PC-9 (cell line): ENCODE measurements at regions not wholly inside any gene's neighbourhood (a gene's known extent, or its start where the extent isn't known, plus 50 kb on each side); places are given as distances from the start of the nearest gene placed in this dataset.

Source experiments
- EZH2 ChIP-seq: fragments of 200-600 bp; sonication (generic); IDR thresholded peaks from 2 replicates; pipeline ENCODE4 v1.8.0; 2017; ENCODE audit warnings: antibody characterized with exemption, low read depth
- TF ChIP-seq, protein P1 (sequence below): fragments of 200-600 bp; sonication (generic); conservative IDR thresholded peaks from 2 replicates; pipeline ENCODE4 v1.6.1; 2017; ENCODE audit warnings: mixed run types, antibody characterized with exemption, mild to moderate bottlenecking, moderate library complexity

DNA sequence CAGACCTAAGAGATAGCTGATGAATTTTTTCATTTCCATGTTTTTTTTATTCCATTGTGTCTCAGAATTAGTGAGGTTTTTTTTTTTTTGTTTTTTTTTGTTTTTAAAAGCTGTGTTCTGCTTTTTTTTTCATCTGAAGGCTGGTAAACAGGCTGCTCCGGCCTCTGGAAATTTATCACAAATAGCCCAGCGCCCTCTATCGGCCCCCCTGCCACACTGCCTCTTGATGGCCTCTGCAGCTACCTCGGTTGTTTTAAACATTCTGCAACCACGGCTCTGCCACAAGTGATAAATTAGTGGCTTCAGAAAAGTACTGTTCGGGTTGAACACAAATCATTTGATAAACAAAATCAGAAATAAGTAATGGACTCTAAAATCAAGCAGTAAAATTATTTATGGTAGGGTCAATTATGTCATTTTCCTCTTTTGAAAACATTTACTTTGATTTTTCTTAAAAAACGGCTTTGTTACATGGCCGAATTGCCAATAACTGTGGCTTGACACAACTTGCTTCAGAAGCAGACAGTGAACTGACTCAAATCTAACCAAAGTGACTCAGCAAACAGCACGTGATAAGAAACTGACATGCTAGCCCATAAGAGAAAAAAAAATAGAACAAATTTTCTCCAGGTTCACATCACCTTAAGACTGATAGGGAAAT, 87.8 kb downstream of the RSL24D1 start:
- TF ChIP-seq, protein P1, sequence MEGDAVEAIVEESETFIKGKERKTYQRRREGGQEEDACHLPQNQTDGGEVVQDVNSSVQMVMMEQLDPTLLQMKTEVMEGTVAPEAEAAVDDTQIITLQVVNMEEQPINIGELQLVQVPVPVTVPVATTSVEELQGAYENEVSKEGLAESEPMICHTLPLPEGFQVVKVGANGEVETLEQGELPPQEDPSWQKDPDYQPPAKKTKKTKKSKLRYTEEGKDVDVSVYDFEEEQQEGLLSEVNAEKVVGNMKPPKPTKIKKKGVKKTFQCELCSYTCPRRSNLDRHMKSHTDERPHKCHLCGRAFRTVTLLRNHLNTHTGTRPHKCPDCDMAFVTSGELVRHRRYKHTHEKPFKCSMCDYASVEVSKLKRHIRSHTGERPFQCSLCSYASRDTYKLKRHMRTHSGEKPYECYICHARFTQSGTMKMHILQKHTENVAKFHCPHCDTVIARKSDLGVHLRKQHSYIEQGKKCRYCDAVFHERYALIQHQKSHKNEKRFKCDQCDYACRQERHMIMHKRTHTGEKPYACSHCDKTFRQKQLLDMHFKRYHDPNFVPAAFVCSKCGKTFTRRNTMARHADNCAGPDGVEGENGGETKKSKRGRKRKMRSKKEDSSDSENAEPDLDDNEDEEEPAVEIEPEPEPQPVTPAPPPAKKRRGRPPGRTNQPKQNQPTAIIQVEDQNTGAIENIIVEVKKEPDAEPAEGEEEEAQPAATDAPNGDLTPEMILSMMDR = peak; percentile 71
- TF ChIP-seq EZH2 = no peak
